ENCODE measurements at regions not wholly inside any gene's neighbourhood (a gene's known extent, or its start where the extent isn't known, plus 50 kb on each side); places are given as distances from the start of the nearest gene placed in this dataset.
"Not testable (repeated sequence)": the region's sequence is repeated elsewhere in the genome, so short reads cannot be mapped to it uniquely, and the experiment has no call there.

DNA sequence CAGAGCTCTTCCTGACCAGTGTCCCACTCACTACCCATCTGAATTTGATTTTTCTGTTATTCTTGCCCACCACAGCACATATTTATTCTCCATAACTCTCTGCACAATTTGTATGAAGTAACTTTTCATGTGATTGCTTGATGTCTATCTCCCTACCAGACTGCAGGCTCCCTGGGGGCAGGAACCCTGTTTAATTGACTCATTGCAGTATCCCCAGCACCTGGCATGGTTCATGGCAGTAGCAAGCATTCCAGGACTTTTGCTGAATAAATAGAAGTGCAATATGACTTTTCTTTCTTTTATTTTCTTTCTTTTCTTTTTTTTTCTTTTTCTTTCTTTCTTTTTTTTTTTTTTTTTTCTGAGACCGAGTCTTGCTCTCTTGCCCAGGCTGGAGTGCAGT, 88.7 kb upstream of the XPO1 start:
- no peak for DNase-seq (ENCODE audit: low spot score)

DNA sequence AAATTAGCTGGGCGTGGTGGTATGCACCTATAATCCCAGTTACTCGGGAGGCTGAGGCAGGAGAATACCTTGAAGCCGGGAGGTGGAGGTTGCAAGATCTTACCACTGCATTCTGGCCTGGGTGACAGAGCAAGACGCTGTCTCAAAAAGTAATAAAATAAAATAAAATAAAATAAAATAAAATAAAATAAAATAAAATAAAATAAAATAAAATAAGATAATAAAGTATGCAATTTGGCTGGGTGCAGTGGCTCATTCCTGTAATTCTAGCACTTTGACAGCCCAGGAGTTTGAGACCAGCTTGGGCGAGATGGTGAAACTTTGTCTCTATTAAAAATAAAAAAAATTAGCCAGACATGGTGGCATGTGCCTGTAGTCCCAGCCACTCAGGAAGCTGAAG, 85.6 kb upstream of the XPO1 start:
- DNase-seq (ENCODE audit: low spot score), result no peak

DNA sequence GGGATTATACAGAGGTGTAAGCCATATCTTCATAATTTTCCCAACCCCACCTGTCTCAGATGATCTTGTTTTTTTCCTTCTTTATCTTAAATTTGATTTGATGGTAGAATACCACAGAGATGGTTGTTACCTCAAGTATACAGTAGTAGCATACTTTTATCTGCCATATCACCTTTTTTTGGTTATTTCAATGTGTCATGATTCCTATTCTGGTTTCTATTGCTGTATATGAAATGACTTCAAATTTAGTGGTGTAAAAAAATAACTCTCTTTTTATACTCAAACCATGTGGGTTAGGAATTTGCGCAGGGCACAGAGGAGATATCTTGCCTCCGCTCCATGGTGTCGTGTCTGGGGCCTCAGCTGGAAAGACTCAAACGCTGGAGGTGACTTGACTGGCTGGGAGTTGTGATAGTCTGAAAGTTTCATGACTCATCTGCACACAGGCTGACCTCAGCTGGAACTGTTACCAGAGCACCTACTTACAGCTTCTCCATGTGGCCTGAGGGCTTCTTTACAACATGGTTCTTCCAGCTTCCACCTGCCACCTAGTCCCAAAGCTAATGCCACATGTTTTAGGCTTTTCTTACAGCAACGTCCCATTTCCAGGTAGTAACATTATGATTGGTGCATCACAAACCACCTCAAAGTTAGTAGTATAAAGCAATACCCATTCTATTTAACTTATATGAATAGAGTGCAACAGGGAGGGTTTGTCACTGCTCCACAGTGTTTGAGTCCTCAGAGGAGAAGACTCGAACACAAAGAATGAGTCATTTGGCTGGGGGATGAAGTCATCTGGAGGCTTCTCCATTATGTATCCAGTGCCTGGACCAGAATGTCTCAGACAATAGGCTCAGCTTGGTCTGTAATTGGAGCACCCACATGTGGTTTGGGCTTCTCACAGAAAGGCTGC, 82.3 kb upstream of the XPO1 start:
- peak; percentile 81 for DNase-seq (ENCODE audit: low spot score)

DNA sequence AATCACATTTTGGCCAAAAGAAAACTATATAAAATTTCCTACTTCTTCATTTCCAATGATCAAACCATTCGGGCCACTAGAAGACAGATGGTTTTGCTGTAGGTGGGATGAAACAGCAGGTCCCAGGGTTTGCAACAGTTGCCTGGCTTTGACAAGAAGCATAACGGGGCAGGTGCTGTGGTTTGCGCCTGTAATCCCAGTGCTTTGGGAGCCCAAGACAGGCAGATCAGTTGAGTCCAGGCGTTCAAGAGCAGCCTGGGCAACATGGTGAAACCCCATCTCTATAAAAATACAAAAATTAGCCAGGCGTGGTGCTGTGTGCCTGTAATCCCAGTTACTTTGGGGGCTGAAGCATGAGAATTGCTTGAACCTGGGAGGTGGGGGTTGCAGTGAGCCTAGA, 81.4 kb upstream of the XPO1 start:
- no peak for DNase-seq (ENCODE audit: low spot score)

DNA sequence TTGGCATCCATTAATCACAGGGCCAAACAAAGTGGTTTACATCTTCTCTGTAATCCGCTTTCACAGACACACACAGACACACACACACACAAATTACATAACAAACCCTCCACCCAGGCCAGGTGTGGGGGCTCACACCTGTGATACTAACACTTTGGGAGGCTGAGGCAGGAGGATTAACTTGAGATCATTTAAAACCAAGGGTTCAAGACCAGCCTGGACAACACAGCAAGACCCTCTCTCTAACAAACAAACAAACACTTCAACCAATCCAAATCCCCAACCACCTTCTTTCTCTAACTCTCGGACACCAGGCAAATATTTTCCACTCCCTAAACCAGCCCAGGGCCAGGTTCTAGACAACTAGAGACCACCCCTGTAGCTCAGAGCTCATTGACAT, 79.5 kb upstream of the XPO1 start:
- no peak for DNase-seq (ENCODE audit: low spot score)

DNA sequence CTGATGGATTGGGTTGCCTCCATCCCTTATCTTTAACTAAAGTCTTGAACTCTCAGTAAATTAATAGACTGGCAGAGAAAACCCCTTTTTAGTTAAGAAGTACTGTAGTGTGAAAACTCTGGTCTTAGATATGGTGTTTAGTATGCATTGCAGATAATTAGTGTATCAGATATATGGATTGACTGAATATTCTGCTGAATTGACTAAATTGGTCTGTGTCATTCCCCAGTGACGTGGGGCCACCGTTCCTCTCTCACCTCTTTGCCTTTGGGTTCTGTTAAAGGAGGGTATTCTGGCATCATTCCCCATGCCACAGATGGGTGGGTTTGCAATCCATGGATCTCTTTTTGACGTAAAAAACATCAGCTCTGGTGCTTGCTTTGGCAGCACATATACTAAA, 67.1 kb upstream of the XPO1 start:
- no peak for DNase-seq (ENCODE audit: low spot score)

DNA sequence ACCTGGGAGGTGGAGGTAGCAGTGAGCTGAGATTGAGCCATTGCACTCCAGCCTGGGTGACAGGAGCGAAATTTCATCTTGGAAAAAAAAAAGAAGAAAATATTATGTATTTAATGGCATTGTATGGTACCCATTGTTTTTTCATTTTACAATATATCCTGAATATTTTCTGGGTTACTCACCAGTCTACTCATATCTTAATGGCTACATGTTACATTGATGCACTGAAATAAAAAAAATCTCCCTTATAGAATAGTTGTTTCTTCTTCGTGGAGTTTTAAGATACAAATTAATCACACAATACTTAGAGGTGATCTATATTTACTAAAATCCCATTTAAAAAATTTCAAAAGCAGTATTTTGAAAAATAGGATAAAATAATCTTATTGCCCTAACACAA, 66.3 kb upstream of the XPO1 start:
- no peak for DNase-seq (ENCODE audit: low spot score)

DNA sequence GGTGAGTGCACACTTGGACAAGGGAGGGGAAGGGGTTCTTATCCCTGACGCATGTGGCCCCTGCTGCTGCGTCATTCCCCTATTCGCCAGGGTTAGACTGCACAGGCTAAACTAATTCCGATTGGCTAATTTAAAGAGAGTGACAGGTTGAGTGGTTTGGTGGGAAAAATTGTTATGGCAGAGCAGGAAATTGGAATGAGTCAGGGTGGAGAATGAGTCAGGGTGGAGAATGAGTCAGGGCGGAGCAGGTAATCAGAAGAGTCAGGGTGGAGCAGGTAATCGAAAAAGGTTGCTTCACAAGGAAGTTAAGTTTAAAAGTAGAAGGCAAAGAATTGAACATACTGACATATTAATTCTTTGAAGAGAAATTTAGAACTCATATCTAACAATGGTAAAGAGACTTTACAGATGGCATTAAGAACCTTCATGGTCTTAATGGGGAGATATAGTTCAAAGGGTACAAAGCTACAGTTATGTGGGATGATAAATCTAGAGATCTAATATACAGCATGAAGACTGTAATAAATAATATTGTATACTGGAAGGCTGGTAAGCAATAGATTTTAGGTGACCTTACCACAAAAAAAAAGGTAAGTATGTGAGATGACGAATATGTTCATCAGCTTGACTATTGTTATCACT, 60.5 kb upstream of the XPO1 start:
- not testable (repeated sequence) for DNase-seq (ENCODE audit: low spot score)

DNA sequence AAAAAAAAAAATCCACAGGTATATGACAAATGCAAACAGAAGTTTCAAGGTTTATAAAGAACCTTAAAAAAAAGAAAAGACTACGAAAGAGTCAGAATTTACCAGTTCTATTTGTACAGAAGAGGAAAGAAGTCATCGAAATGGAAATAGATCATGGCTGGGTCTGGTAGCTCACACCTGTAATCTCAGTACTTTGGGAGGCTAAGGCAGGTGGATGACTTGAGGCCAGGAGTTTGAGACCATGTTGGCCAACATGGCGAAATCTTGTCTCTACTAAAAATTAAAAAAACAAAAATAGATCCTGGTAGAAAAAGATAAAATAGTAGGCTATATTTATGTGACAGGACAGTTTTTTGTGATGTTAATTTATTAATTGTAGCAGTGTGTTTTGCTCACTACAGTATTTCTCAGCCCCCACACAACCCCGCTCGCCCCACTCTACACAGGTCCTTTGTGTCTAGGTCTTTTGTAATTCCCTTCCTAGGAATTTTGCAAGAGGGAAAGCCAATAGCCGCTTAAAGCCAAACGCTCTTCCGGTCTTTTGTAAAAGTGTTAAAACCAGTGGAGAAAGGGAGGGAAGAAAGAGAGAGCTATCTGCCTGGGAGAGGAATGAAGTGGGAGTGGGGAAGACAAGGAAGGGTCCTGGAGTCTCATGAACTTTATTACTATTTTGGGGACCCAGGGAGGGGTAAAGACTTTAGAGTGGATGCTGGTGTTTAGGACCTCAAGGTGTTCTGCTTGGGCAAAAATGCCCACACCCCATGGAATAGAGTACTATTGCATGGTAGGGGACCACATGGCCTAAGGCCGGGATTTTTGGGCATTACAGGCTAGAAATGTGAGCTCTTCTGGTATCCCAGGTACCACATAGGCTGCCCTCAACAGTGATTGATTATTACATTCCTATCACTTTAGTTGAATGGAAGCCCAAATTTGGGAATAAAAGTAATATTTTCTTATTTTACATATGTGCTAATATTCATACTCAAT, 59.4 kb upstream of the XPO1 start:
- no peak for DNase-seq (ENCODE audit: low spot score)

DNA sequence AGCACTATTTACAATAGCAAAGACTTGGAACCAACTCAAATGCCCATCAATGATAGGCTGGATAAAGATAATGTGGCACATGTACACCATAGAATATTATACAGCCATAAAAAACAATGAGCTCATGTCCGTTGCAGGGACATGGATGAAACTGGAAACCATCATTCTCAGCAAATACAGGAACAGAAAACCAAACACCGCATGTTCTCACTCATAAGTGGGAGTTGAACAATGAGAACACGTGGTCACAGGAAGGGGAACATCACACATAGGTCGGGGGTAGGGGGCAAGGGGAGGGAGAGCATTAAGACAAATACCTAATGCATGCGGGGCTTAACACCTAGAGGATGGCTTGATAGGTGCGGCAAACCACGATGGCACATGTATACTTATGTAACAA, 56.0 kb upstream of the XPO1 start:
- DNase-seq (ENCODE audit: low spot score), result not testable (repeated sequence)

DNA sequence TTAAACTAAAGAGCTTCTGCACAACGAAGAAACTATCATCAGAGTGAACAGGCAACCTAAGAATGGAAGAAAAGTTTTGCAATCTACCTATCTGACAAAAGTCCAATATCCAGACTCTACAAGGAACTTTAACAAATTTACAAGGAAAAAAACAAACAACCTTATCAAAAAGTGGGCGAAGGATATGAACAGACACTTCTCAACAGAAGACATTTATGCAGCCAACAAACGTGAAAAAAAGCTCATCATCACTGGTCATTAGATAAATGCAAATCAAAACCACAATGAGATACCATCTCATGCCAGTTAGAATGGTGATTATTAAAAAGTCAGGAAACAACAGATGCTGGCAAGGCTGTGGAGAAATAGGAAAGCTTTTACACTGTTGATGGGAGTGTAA, 55.5 kb upstream of the XPO1 start:
- not testable (repeated sequence) for DNase-seq (ENCODE audit: low spot score)

DNA sequence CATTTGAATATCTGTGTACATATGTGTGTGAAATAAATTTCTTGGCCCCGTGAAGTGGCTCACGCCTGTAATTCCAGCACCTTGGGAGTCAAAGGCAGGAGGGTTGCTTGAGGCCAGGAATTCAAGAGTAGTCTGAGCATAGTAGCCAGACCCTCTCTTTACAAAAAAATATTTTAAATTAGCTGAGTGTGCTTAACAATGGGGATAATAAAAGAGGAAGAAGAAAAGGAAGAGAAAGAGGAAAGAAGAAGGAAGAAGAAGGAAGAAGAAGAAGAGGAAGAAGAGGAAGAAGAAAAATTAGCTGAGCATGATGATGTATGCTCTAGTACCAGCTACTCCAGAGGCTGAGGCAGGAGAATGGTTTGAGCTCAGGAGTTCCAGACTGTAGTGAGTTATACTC, 52.1 kb upstream of the XPO1 start:
- no peak for DNase-seq (ENCODE audit: low spot score)

DNA sequence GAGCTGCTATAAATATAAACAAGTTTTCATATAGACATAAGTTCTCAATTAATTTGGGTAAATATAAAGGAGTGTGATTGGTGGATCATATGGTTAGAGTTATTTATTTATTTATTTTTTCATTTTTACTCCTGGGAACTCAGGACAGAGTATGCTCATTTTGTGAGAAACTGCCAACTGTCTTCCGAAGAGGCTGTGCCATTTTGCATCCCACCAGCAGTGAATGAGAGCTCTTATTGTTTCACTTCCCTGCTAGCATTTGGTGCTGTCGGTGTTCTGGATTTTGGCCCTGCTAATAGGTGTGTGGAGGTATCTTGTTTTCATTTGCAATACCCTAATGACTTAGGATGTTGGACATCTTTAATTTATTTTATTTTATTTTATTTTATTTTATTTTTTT, 50.4 kb upstream of the XPO1 start:
- DNase-seq (ENCODE audit: low spot score), result no peak
